H9 (cell line): ENCODE measurements at regions not wholly inside any gene's neighbourhood (a gene's known extent, or its start where the extent isn't known, plus 50 kb on each side); places are given as distances from the start of the nearest gene placed in this dataset.

Experiments
- DNase-seq: peaks from one replicate; pipeline ENCODE4 v3.0.0-alpha.2; 2017
- H2AFZ ChIP-seq: one replicate; pipeline ENCODE4 v1.6.1; 2013; ENCODE audit warnings: mild to moderate bottlenecking, low read length, control low read depth, moderate library complexity
- H2AK5ac ChIP-seq: 2 replicates; pipeline ENCODE4 v1.6.1; 2013; ENCODE audit warnings: low read length, control low read depth, mixed read lengths; ENCODE audit not compliant: insufficient read length
- H2BK120ac ChIP-seq: one replicate; pipeline ENCODE4 v1.6.1; 2013; ENCODE audit warnings: low read depth, mild to moderate bottlenecking, low read length, control low read depth, inconsistent platforms; ENCODE audit not compliant: poor library complexity, severe bottlenecking
- H2BK12ac ChIP-seq: 2 replicates; pipeline ENCODE4 v1.6.1; 2013; ENCODE audit warnings: low read length, control low read depth, mixed read lengths, low read depth; ENCODE audit not compliant: insufficient read length
- H2BK15ac ChIP-seq: 2 replicates; pipeline ENCODE4 v1.6.1; 2013; ENCODE audit warnings: low read depth, low read length, control low read depth
- H2BK20ac ChIP-seq: one replicate; pipeline ENCODE4 v1.6.1; 2013; ENCODE audit warnings: low read depth, mild to moderate bottlenecking, low read length, control low read depth, inconsistent platforms; ENCODE audit not compliant: poor library complexity, severe bottlenecking
- H2BK5ac ChIP-seq: 2 replicates; pipeline ENCODE4 v1.6.1; 2013; ENCODE audit warnings: low read length, control low read depth, mixed read lengths; ENCODE audit not compliant: insufficient read length
- H3K14ac ChIP-seq: 2 replicates; pipeline ENCODE4 v1.6.1; 2013; ENCODE audit warnings: low read length, control low read depth; ENCODE audit not compliant: insufficient read depth
- H3K18ac ChIP-seq: 2 replicates; pipeline ENCODE4 v1.6.1; 2013; ENCODE audit warnings: low read depth, mild to moderate bottlenecking, mixed read lengths, low read length, control low read depth; ENCODE audit not compliant: insufficient read length
- H3K23ac ChIP-seq: 2 replicates; pipeline ENCODE4 v1.6.1; 2013; ENCODE audit warnings: low read length, control low read depth, mixed read lengths, low read depth; ENCODE audit not compliant: insufficient read length
- H3K23me2 ChIP-seq: 2 replicates; pipeline ENCODE4 v1.6.1; 2013; ENCODE audit warnings: low read depth, mild to moderate bottlenecking, mixed read lengths, low read length, control low read depth; ENCODE audit not compliant: insufficient read length, poor library complexity, severe bottlenecking
- H3K27ac ChIP-seq: 2 replicates; pipeline ENCODE4 v1.5.1; 2013; ENCODE audit warnings: low read length, control low read depth, mixed read lengths, low read depth; ENCODE audit not compliant: insufficient read length
- H3K27me3 ChIP-seq: 2 replicates; pipeline ENCODE4 v1.6.1; 2013; ENCODE audit warnings: low read length, control low read depth, inconsistent platforms; ENCODE audit not compliant: insufficient read depth
- H3K4ac ChIP-seq: 2 replicates; pipeline ENCODE4 v1.6.1; 2013; ENCODE audit warnings: low read depth, mild to moderate bottlenecking, control low read depth, inconsistent platforms, low read length, moderate library complexity
- H3K4me1 ChIP-seq: 2 replicates; pipeline ENCODE4 v1.6.1; 2013; ENCODE audit warnings: low read length, control low read depth, inconsistent platforms; ENCODE audit not compliant: insufficient read depth
- H3K4me2 ChIP-seq: 2 replicates; pipeline ENCODE4 v1.6.1; 2013; ENCODE audit warnings: low read length, control low read depth, mixed read lengths; ENCODE audit not compliant: insufficient read length, insufficient read depth
- H3K56ac ChIP-seq: 2 replicates; pipeline ENCODE4 v1.6.1; 2013; ENCODE audit warnings: low read depth, mild to moderate bottlenecking, mixed read lengths, low read length, control low read depth; ENCODE audit not compliant: insufficient read length
- H3K79me1 ChIP-seq: 2 replicates; pipeline ENCODE4 v1.6.1; 2013; ENCODE audit warnings: low read depth, mild to moderate bottlenecking, moderate library complexity, low read length, control low read depth, inconsistent platforms; ENCODE audit not compliant: insufficient read depth, poor library complexity, severe bottlenecking
- H3K79me2 ChIP-seq: 2 replicates; pipeline ENCODE4 v1.6.1; 2013; ENCODE audit warnings: low read length, control low read depth, inconsistent platforms; ENCODE audit not compliant: insufficient read depth
- H3K9ac ChIP-seq: 2 replicates; pipeline ENCODE4 v1.6.1; 2013; ENCODE audit warnings: low read length, control low read depth, mixed read lengths; ENCODE audit not compliant: insufficient read length; ENCODE audit errors: extremely low read depth
- H3K9me3 ChIP-seq: one replicate; pipeline ENCODE4 v1.6.1; 2013; ENCODE audit warnings: low read depth, low read length, inconsistent platforms; ENCODE audit not compliant: control insufficient read depth
- H3T11ph ChIP-seq: one replicate; pipeline ENCODE4 v1.6.1; 2013; ENCODE audit warnings: mild to moderate bottlenecking, low read length, control low read depth, inconsistent platforms
- H4K20me1 ChIP-seq: one replicate; pipeline ENCODE4 v1.6.1; 2013; ENCODE audit not compliant: control insufficient read depth, insufficient read length, insufficient read depth
- H4K5ac ChIP-seq: 2 replicates; pipeline ENCODE4 v1.6.1; 2013; ENCODE audit warnings: low read depth, mild to moderate bottlenecking, mixed read lengths, low read length, control low read depth; ENCODE audit not compliant: insufficient read length
- H4K8ac ChIP-seq: replicated peaks from 2 replicates; pipeline ENCODE4 v1.6.1; 2013; ENCODE audit warnings: low read length, control low read depth, mixed read lengths, low read depth; ENCODE audit not compliant: insufficient read length
- H4K91ac ChIP-seq: 2 replicates; pipeline ENCODE4 v1.6.1; 2013; ENCODE audit warnings: low read depth, mild to moderate bottlenecking, moderate library complexity, mixed read lengths, low read length, control low read depth; ENCODE audit not compliant: insufficient read length
- H3K27ac Mint-ChIP-seq, 3 experiments: 2 replicates in 2 of 3; 3 replicates in 1 of 3; pipeline ENCODE4 v1.8.0; 2020 to 2021; ENCODE audit warnings: mixed read lengths in 3 of 3, mild to moderate bottlenecking in 1 of 3, moderate library complexity in 1 of 3
- H3K27me3 Mint-ChIP-seq: 2 replicates; pipeline ENCODE4 v1.8.0; 2021; ENCODE audit warnings: low read depth, mild to moderate bottlenecking, moderate library complexity, mixed read lengths
- H3K36me3 Mint-ChIP-seq, 3 experiments: 2 replicates in 2 of 3; 3 replicates in 1 of 3; pipeline ENCODE4 v1.8.0; 2020 to 2021; ENCODE audit warnings: low read depth in 3 of 3, mixed read lengths in 3 of 3; ENCODE audit not compliant: insufficient read depth in 1 of 3
- H3K4me1 Mint-ChIP-seq, 2 experiments: 2 replicates each; pipeline ENCODE4 v1.8.0; 2020; ENCODE audit warnings: mixed read lengths in 2 of 2
- H3K4me3 Mint-ChIP-seq, 2 experiments: 2 replicates in 1 of 2; 3 replicates in 1 of 2; pipeline ENCODE4 v1.8.0; 2020 to 2021; ENCODE audit warnings: mild to moderate bottlenecking in 2 of 2, mixed read lengths in 2 of 2, moderate library complexity in 1 of 2
- H3K9me3 Mint-ChIP-seq, 2 experiments: 2 replicates in 1 of 2; 3 replicates in 1 of 2; pipeline ENCODE4 v1.8.0; 2020; ENCODE audit warnings: mild to moderate bottlenecking in 2 of 2, mixed read lengths in 2 of 2, moderate library complexity in 1 of 2
- WGBS: extraction: QIAGEN DNeasy Blood & Tissue Kit; methylation state at CpG from one replicate; pipeline ENCODE4 v1.1.7; 2013; ENCODE audit warnings: missing lambda C conversion rate, low lambda C conversion rate, mixed read lengths; ENCODE audit not compliant: insufficient read length; ENCODE audit errors: extremely low coverage; 5-methylcytosine and 5-hydroxymethylcytosine counted together
- TF ChIP-seq, protein P1 (sequence below): fragments of 200-600 bp; sonication (generic); conservative IDR thresholded peaks from 3 replicates; pipeline ENCODE4 v1.8.0; 2021; ENCODE audit warnings: antibody characterized with exemption, mild to moderate bottlenecking

DNA sequence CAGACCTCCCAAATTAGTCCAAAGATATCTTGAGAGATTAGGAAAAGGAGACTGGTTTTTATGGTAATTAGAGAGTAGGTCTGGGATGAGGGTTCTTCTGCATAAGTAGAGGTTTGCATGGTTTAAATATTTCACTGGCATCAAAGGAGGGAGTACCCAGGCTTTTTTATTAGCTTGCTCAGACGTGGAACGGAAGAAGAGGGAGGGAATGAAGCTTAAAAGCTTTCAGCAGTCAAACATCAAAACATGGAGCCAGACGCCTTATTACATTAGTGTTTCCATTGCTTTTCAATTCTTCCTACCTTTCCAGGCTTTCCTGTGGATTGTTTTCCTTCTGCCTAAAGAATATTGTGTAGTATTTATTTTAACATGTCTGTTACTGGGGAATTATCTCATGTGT lies 342.1 kb upstream of the SOX2 start:
- H3K27ac ChIP-seq: no peak overlapping the region
- no peak overlapping the region for H3K14ac ChIP-seq
- no peak overlapping the region for H3T11ph ChIP-seq
- no peak overlapping the region for H2BK120ac ChIP-seq
- no peak overlapping the region for H2AFZ ChIP-seq
- no CpG with 5 or more reads among the region's 3 CpGs for WGBS
- H3K4ac ChIP-seq: no peak overlapping the region
- H4K8ac ChIP-seq: no peak overlapping the region
- Mint-ChIP-seq H3K4me3 (no peak overlapping the region), H3K27ac (no peak overlapping the region), H3K4me1 (peaks cover 3% of the 10 kb centered on the region in 2 experiments; a peak in 2 of 4 replicates), H3K9me3 (no peaks in the 10 kb centered on the region), H3K36me3 (no peaks in the 10 kb centered on the region), H3K27me3 (no peaks in the 10 kb centered on the region)
- H3K27me3 ChIP-seq: no peaks in the 10 kb centered on the region
- no peak overlapping the region for H2BK20ac ChIP-seq
- no peak overlapping the region for H3K18ac ChIP-seq
- H2BK12ac ChIP-seq: no peak overlapping the region
- H2AK5ac ChIP-seq: no peak overlapping the region
- DNase-seq: no peak
- no peaks in the 10 kb centered on the region for H3K9me3 ChIP-seq
- H3K56ac ChIP-seq: no peak overlapping the region
- H3K23me2 ChIP-seq: no peaks in the 10 kb centered on the region
- no peak overlapping the region for H2BK5ac ChIP-seq
- no peak overlapping the region for H3K9ac ChIP-seq
- H2BK15ac ChIP-seq: no peak overlapping the region
- H3K79me1 ChIP-seq: no peaks in the 10 kb centered on the region
- no peak overlapping the region for H3K23ac ChIP-seq
- H3K4me1 ChIP-seq: no peaks in the 10 kb centered on the region
- H3K4me2 ChIP-seq: no peak overlapping the region
- H3K79me2 ChIP-seq: no peaks in the 10 kb centered on the region
- no peaks in the 10 kb centered on the region for H4K20me1 ChIP-seq
- H4K5ac ChIP-seq: no peak overlapping the region
- no peak overlapping the region for H4K91ac ChIP-seq
- TF ChIP-seq, protein P1, sequence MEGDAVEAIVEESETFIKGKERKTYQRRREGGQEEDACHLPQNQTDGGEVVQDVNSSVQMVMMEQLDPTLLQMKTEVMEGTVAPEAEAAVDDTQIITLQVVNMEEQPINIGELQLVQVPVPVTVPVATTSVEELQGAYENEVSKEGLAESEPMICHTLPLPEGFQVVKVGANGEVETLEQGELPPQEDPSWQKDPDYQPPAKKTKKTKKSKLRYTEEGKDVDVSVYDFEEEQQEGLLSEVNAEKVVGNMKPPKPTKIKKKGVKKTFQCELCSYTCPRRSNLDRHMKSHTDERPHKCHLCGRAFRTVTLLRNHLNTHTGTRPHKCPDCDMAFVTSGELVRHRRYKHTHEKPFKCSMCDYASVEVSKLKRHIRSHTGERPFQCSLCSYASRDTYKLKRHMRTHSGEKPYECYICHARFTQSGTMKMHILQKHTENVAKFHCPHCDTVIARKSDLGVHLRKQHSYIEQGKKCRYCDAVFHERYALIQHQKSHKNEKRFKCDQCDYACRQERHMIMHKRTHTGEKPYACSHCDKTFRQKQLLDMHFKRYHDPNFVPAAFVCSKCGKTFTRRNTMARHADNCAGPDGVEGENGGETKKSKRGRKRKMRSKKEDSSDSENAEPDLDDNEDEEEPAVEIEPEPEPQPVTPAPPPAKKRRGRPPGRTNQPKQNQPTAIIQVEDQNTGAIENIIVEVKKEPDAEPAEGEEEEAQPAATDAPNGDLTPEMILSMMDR: no peak
